Neural progenitor cell (in vitro differentiated cells): ENCODE measurements at regions not wholly inside any gene's neighbourhood (a gene's known extent, or its start where the extent isn't known, plus 50 kb on each side); places are given as distances from the start of the nearest gene placed in this dataset.
A peak's percentile ranks its signal among the peaks of the same experiment; 100 is the strongest.

Experiments
- DNase-seq: peaks from one replicate; pipeline ENCODE4 v3.0.0-alpha.2; 2016; ENCODE audit warnings: low spot score
- H2AFZ ChIP-seq: fragments of 200-600 bp; sonication (generic); replicated peaks from 2 replicates; pipeline ENCODE4 v1.6.1; 2016; ENCODE audit warnings: antibody characterized with exemption
- H3F3A ChIP-seq: fragments of 200-600 bp; sonication (generic); 2 replicates; pipeline ENCODE4 v1.6.1; 2016; ENCODE audit warnings: antibody characterized with exemption, low read depth
- H3K27ac ChIP-seq: fragments of 200-600 bp; sonication (generic); 2 replicates; pipeline ENCODE4 v1.5.1; 2016; ENCODE audit warnings: mild to moderate bottlenecking
- H3K27me3 ChIP-seq: fragments of 200-600 bp; sonication (generic); 2 replicates; pipeline ENCODE4 v1.6.1; 2016; ENCODE audit warnings: mild to moderate bottlenecking, moderate library complexity
- H3K36me3 ChIP-seq: fragments of 200-600 bp; sonication (generic); 2 replicates; pipeline ENCODE4 v1.5.1; 2016
- H3K4me1 ChIP-seq: fragments of 200-600 bp; sonication (generic); 2 replicates; pipeline ENCODE4 v1.6.1; 2016; ENCODE audit warnings: mixed run types
- H3K4me2 ChIP-seq: fragments of 200-600 bp; sonication (generic); 2 replicates; pipeline ENCODE4 v1.6.1; 2016
- H3K4me3 ChIP-seq: fragments of 200-600 bp; sonication (generic); 2 replicates; pipeline ENCODE4 v1.5.1; 2016
- H3K79me2 ChIP-seq: fragments of 200-600 bp; sonication (generic); 2 replicates; pipeline ENCODE4 v1.6.1; 2016; ENCODE audit warnings: low read depth
- H3K9ac ChIP-seq: fragments of 200-600 bp; sonication (generic); 2 replicates; pipeline ENCODE4 v1.6.1; 2016
- H3K9me3 ChIP-seq: fragments of 200-600 bp; sonication (generic); 2 replicates; pipeline ENCODE4 v1.5.1; 2016; ENCODE audit warnings: low read depth
- H4K20me1 ChIP-seq: fragments of 200-600 bp; sonication (generic); 2 replicates; pipeline ENCODE4 v1.6.1; 2016; ENCODE audit warnings: low read depth
- H3K27ac Mint-ChIP-seq: 3 replicates; pipeline ENCODE4 v1.8.0; 2021; ENCODE audit warnings: mixed read lengths
- H3K27me3 Mint-ChIP-seq: 2 replicates; pipeline ENCODE4 v1.8.0; 2022; ENCODE audit warnings: low read depth, mild to moderate bottlenecking, inconsistent platforms, moderate library complexity, mixed read lengths; ENCODE audit not compliant: insufficient read depth
- H3K36me3 Mint-ChIP-seq: 3 replicates; pipeline ENCODE4 v1.8.0; 2021; ENCODE audit warnings: mixed read lengths
- H3K4me1 Mint-ChIP-seq: 3 replicates; pipeline ENCODE4 v1.8.0; 2021; ENCODE audit warnings: mixed read lengths
- H3K4me3 Mint-ChIP-seq: 3 replicates; pipeline ENCODE4 v1.8.0; 2021; ENCODE audit warnings: mild to moderate bottlenecking, moderate library complexity, mixed read lengths
- H3K9me3 Mint-ChIP-seq: 3 replicates; pipeline ENCODE4 v1.8.0; 2020; ENCODE audit warnings: mixed read lengths
- CTCF ChIP-seq: fragments of 200-600 bp; sonication (generic); IDR thresholded peaks from 2 replicates; pipeline ENCODE4 v1.5.1; 2017; ENCODE audit warnings: antibody characterized with exemption, mild to moderate bottlenecking
- EZH2 ChIP-seq: fragments of 200-600 bp; sonication (generic); IDR thresholded peaks from 2 replicates; pipeline ENCODE4 v1.6.1; 2017; ENCODE audit warnings: antibody characterized with exemption, mild to moderate bottlenecking, moderate library complexity
- EZH2phosphoT487 ChIP-seq: fragments of 200-600 bp; sonication (generic); IDR thresholded peaks from 2 replicates; pipeline ENCODE4 v1.6.1; 2017; ENCODE audit warnings: antibody characterized with exemption

- Histone ChIP-seq H3K36me3 (no peaks in the 10 kb centered on the region), H4K20me1 (no peaks in the 10 kb centered on the region), H3K79me2 (no peaks in the 10 kb centered on the region), H3K27ac (no peak overlapping the region), H3K4me1 (no peaks in the 10 kb centered on the region), H3K27me3 (no peaks in the 10 kb centered on the region), H3F3A (no peaks in the 10 kb centered on the region), H3K4me3 (no peak overlapping the region), H2AFZ (no peak overlapping the region), H3K9me3 (no peaks in the 10 kb centered on the region), H3K4me2 (no peak overlapping the region), H3K9ac (no peak overlapping the region)
- TF ChIP-seq CTCF, result no peak
- no peak for TF ChIP-seq EZH2
- no peak for TF ChIP-seq EZH2phosphoT487
- no peak overlapping the region for H3K4me3 Mint-ChIP-seq
- peak overlapping the region; percentile 64 for H3K27ac Mint-ChIP-seq
- peaks cover 5% of the 10 kb centered on the region for H3K27me3 Mint-ChIP-seq
- H3K9me3 Mint-ChIP-seq, result peaks cover 27% of the 10 kb centered on the region
- H3K36me3 Mint-ChIP-seq, result peaks cover 2% of the 10 kb centered on the region
- no peak for DNase-seq
- peaks cover 18% of the 10 kb centered on the region for H3K4me1 Mint-ChIP-seq
These were observed 155.2 kb downstream of the SLC30A10 start for GRCh38 chr1:219773110-219773509.

DNA sequence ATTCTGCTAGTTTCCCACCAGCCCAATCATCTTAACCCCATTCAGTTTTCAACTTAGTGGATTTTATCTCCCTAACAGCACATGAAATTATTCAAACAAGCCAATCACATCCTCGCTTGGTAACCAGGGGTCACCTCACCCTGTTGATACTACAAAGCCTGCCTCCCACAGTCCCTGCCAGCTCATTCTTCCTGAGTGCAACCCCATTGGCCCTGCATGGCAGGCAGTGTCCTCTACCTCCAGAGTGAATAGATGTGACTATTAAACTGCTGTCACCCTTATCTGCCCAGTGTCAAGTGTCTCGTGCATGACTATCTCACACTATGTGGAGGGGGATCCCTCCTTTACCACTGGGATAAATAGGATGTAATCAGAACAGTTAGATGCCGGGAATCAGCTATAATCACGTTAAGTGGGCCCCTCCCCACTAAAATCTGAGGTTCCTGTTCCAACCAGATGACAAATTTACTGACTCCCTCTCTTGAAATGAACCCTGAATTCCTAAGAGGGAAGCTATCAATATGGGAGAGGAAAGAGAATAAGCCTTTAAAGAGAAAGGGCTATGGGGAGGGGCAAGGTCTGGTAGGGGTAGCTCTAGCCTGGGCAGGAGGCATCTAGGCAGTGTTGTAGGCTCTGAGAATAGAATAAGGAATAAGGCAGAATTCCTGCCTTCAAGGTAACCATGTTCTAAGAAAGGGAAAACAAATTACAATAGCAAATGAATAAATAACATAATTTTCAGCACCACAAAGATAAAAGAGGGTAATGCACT lies 155.9 kb downstream of the SLC30A10 start:
- Histone ChIP-seq H3K27ac (no peak overlapping the region), H3F3A (no peaks in the 10 kb centered on the region), H3K4me1 (no peaks in the 10 kb centered on the region), H4K20me1 (no peaks in the 10 kb centered on the region), H3K79me2 (no peaks in the 10 kb centered on the region), H3K4me3 (no peak overlapping the region), H3K36me3 (no peaks in the 10 kb centered on the region), H3K27me3 (no peaks in the 10 kb centered on the region), H3K4me2 (no peak overlapping the region), H2AFZ (no peak overlapping the region), H3K9ac (no peak overlapping the region), H3K9me3 (no peaks in the 10 kb centered on the region)
- Mint-ChIP-seq H3K27me3 (peaks cover 5% of the 10 kb centered on the region), H3K4me1 (peaks cover 18% of the 10 kb centered on the region), H3K9me3 (peaks cover 33% of the 10 kb centered on the region), H3K36me3 (peaks cover 2% of the 10 kb centered on the region), H3K27ac (peak overlapping the region; percentile 53), H3K4me3 (no peak overlapping the region)
- no peak for TF ChIP-seq EZH2
- no peak for TF ChIP-seq EZH2phosphoT487
- DNase-seq, result no peak

DNA sequence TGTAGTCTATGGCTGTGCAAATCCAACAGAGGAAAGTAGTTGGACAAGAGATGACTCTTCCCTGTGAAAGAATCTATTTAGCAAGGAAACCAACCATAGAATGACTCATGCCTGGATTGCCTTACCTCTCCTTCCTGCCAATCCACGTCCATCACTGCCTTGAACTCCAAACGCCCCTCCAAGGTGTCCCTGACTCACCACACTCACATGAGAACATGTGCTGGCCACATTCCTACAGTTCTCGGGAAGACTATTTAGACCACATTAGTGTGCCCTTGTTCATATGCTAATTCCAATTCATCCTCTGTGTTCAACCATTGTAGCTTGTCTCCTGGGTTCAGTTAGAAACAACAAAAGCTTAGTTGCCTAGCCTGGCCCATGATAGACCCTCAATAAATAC lies 157.3 kb downstream of the SLC30A10 start:
- Histone ChIP-seq H4K20me1 (no peaks in the 10 kb centered on the region), H3F3A (no peaks in the 10 kb centered on the region), H3K36me3 (no peaks in the 10 kb centered on the region), H3K9ac (no peak overlapping the region), H3K27ac (no peak overlapping the region), H3K4me1 (no peaks in the 10 kb centered on the region), H3K4me3 (no peak overlapping the region), H3K9me3 (no peaks in the 10 kb centered on the region), H3K4me2 (no peak overlapping the region), H2AFZ (no peak overlapping the region), H3K27me3 (no peaks in the 10 kb centered on the region), H3K79me2 (no peaks in the 10 kb centered on the region)
- Mint-ChIP-seq H3K27me3 (peaks cover 5% of the 10 kb centered on the region), H3K36me3 (peaks cover 2% of the 10 kb centered on the region), H3K4me3 (no peak overlapping the region), H3K9me3 (peaks cover 32% of the 10 kb centered on the region), H3K27ac (peak overlapping the region; percentile 83), H3K4me1 (peaks cover 18% of the 10 kb centered on the region)
- TF ChIP-seq EZH2phosphoT487 (no peak), CTCF (no peak), EZH2 (no peak)
- DNase-seq, result peak; percentile 16

DNA sequence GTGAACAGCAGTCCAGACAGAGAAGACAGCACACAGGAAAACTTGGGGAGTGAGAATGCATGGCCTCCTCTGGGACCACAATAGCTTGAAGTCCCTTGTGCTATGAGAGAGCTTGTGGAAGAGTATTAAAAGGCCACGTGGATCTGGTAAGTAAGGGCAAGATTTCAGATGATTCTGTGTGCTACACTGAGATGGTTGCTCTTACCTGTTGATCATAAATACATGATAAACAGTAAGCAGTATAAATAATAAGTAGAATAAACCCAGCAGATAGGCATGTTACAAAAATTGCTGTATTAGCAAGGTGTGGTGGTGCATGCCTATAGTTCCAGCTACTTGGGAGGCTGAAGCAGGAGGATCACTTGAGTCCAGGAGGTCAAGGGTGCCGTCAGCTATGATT lies 150.4 kb upstream of the ZC3H11B start:
- no peak overlapping the region for H3K27ac ChIP-seq
- no peak overlapping the region for H3K4me3 ChIP-seq
- H3K36me3 ChIP-seq, result no peaks in the 10 kb centered on the region
- TF ChIP-seq EZH2phosphoT487, result no peak
- no peak for TF ChIP-seq CTCF
- no peak for TF ChIP-seq EZH2
- no peak overlapping the region for H3K9ac ChIP-seq
- H3K36me3 Mint-ChIP-seq, result peaks cover 3% of the 10 kb centered on the region
- H4K20me1 ChIP-seq, result no peaks in the 10 kb centered on the region
- H3K27me3 Mint-ChIP-seq, result peaks cover 2% of the 10 kb centered on the region
- DNase-seq, result no peak
- H3K9me3 ChIP-seq, result no peaks in the 10 kb centered on the region
- no peak overlapping the region for H3K27ac Mint-ChIP-seq
- no peak overlapping the region for H3K4me2 ChIP-seq
- no peak overlapping the region for H3K4me3 Mint-ChIP-seq
- H3K27me3 ChIP-seq, result no peaks in the 10 kb centered on the region
- H2AFZ ChIP-seq, result no peak overlapping the region
- H3K4me1 Mint-ChIP-seq, result peaks cover 1% of the 10 kb centered on the region
- no peaks in the 10 kb centered on the region for H3F3A ChIP-seq
- no peaks in the 10 kb centered on the region for H3K4me1 ChIP-seq
- no peaks in the 10 kb centered on the region for H3K79me2 ChIP-seq
- peaks cover 13% of the 10 kb centered on the region for H3K9me3 Mint-ChIP-seq
